Medulla oblongata (tissue), 1 donor: ENCODE measurements at regions not wholly inside any gene's neighbourhood (a gene's known extent, or its start where the extent isn't known, plus 50 kb on each side); places are given as distances from the start of the nearest gene placed in this dataset.
A peak's percentile ranks its signal among the peaks of the same experiment; 100 is the strongest.
"Not testable (repeated sequence)": the region's sequence is repeated elsewhere in the genome, so short reads cannot be mapped to it uniquely, and the experiment has no call there.

Experiments used
- DNase-seq: peaks from one replicate; pipeline ENCODE4 v3.0.0-alpha.2; 2015; ENCODE audit errors: extremely low spot score

DNA sequence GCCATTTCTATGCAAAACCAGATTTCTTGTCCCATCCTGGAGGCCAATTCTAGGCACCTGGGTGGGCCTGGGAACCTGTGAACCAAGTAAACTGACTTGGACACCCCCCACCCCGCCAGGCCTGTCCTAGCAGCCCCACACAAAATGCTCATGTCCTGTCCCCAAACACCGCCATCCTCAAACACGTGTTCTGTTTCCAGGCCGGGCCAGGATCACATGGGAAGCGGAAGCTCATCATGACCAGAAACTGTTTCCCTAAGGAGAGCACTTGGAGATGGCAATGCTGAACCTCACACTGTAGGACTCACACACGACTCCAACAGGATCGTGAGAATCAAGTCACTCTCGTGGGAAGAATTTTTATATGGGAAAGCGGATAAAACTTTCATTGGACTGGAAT lies 78.7 kb upstream of the DRD5 start:
- DNase-seq = not testable (repeated sequence)

DNA sequence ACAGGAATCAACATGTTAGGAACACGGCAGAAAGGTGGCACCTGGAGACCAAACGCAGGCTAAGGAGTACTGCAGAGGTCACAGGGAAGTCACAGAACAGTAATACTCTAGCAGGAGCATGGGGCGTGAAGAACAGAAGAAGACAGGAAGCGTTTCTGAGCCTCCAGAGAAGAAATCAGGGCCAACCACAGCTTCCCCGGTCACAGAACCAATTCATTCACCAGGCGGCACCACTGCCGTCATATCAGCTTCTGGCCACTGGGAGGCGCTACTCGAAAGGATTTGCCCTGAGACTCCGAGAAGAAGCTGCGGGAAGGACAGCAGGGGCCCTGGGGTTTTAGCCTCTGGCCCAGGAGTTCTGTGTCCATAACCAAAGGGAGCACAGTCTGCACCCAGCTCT lies 78.0 kb upstream of the DRD5 start:
- peak; percentile 60 for DNase-seq

- DNase-seq = not testable (repeated sequence)
Observed at GRCh38 chr4:9704126-9704525, 77.3 kb upstream of the DRD5 start.

DNA sequence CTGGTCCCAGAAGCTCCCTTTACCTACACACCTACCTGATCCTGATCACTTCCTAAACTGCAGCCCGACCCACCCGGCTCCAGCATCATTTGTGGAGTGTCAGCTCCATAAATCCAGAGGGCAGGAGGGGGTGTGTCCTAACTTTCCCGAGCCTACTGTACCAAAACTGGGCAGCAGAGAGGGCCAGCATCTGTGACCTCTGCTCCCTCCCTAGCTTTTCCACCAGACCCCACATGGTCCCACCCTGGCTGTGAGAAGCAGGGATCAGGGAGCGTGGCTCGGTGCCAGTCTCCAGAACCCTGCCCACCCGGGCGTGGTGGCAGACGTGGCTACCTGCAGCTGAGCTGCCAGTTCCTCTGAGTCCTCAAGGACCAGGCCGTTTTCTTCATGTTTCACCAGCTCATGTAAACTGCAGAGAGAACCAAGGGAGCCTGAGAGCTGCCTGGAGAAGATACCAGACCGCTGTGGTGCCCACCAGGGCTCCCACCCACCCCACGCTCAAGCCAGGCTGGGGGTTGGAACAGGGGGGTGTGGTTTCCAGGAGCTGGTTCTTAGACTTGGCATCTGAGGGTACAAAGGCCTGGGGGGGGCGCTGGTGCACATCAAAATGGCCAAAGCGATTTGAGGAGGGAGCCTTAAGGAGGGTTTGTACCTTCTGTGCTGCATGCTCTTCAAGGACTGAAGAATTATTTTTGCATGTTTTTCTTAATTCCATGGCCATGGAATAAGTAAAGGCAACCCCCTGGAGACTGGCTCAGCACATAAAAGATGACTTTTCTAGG lies 76.7 kb upstream of the DRD5 start:
- no peak for DNase-seq

DNA sequence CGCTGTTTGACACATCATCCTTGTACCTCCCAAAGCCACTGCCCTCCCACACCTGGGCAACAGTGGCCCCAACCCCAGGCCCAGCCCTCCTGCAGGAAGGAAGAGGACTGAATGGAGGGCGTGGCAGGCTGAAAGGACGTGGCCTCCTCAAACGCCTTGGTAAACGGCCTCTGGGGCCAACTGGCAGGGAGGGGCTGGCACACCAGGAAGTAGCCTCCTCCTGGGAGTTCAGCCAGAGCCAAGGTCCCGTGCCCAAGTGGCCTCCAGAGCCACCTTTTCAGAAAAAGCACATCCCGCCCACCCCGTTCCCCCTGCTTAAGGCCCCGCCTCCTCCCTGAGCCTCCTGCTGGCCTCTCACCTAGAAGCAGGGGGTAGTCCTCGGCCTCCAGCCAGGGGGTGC lies 74.2 kb upstream of the DRD5 start:
- DNase-seq = not testable (repeated sequence)

DNA sequence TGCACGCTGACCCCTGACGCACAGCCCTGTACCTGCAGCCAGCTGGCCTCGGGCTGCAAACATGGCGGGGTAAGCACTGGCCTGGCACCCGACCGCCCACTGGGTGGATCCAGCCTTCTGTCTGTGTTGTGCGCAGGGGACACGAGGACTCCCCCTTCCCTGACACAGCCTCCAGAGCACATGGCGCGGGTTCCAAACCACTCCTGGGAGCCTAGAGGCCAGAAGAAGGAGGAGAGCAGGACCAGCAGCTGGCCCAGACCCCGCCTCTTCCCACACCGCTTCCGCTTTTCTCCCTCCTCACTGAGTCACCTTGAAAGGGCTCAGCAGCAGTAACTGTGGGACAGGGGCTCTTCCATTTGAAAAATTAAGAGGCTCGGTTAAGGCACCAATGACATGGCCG lies 73.5 kb upstream of the DRD5 start:
- not testable (repeated sequence) for DNase-seq

- no peak for DNase-seq
Observed at GRCh38 chr4:9709724-9710123, 71.7 kb upstream of the DRD5 start.

GRCh38 chr4:9715271-9715670 lies 66.2 kb upstream of the DRD5 start:
- not testable (repeated sequence) for DNase-seq

DNA sequence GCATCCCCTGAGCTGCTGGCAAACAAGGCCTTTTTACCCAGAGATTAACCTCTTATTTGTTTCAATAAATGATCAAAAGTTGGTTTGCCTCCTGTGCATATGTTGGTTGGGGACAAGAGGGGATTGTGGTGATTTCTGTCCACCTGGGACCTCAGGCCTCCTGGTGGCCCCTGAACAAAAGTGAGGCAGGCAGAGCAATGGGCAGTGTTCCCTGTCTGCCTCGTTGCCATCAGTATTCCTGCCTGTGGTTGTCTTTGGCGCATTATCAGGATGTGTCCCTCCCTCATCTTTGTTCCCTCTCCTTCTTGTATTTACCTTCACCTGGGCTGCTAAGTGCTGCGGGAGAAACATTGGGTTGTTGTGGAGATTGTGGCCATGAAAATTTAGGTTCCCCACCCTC lies 65.3 kb upstream of the DRD5 start:
- no peak for DNase-seq

DNA sequence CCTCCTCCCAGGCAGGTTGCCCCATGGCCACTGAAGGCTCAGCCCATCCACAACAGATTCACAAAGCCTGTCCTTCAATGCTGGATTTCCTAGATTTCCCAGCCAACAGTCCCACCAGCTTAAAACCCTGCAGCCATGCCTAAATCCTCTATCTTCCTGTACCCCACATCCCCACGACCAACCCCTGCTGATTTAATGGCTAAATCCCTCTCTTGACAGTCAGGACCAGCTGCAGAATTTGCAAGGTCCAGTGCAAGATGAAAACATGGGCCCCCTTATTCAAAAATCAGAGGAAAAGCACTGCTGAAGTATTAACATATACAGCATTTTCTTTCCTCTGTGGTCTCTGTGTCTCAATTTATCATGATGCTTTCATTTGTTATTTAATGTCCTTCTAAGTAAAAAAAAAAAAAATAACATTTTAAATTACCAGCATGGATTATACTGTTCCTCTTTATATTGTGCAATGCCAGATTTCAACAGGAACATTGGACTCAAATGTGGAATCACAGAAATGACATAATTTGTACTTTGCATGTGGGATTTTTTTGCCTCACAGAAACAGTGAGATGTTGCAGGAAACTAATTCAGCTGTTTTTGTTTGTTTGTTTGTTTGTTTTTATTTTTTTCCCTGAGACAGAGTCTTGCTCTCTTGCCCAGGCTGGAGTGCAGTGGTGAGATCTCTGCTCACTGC lies 63.0 kb upstream of the DRD5 start:
- not testable (repeated sequence) for DNase-seq

DNA sequence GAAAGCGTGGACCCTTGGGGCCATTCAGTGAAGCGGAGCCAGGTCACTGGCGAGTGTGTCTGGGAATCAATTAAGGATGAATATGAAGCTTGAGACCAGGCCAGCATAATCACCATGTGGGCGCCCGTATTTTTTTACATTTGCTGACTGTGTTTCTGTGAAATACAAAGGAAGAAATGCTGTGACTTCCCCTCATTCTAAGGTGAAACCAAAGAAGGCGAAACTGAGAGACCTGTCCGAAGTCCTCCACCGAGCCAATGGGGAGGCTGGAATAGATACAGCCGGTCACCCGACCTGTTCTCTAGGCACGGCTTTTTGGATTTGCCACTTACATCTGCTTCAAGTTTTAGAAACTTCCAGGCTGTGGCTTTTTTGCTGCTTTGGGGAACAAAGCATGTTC lies 59.3 kb upstream of the DRD5 start:
- not testable (repeated sequence) for DNase-seq
